ENCODE measurements at regions not wholly inside any gene's neighbourhood (a gene's known extent, or its start where the extent isn't known, plus 50 kb on each side); places are given as distances from the start of the nearest gene placed in this dataset.
"Not testable (repeated sequence)": the region's sequence is repeated elsewhere in the genome, so short reads cannot be mapped to it uniquely, and the experiment has no call there.

DNA sequence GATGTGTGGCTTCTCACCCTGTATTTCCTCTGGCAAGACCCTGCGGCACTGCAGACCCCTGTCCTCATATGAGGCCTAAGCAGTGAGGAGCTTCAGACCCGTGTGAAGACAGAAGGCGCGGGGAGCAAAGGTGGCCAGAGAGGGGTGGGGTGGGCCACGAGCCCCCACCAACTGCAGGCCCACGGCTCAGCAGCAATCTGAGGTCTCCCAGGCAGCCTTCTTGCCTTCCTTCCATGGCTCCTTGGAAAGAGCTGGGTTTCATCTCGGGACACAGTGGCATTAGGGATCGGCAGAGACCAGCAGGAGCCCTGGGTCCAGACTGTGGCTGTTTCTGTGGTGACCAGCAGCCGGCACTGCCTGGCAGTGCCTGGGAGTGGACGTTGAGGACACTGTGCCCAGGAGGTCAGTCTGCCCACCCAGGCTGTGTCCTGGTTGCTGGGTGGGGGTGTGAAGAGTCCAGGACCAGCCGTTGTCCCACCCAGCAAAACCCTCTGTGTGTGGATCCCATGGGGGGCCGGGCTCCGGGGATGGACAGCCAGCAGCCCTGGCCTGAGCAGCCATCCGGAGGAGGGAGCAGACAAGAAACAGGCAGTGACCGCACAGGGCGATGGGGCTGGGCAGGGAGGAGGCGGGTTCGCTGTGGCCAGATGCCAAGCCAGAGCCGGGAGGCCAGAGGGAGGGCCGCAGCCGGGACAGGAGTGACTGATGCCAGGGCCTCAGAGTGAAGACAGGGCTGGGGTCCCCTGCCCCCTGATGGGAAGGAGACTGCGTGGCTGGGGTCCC, 73.8 kb downstream of the RRM2 start:
- no peaks in the 10 kb centered on the region for H3K9me3 ChIP-seq (ENCODE audit: insufficient read depth, low read length)
- no peak overlapping the region for H3K9ac ChIP-seq (ENCODE audit: low read length)
- no peak overlapping the region for H3K4me2 ChIP-seq (ENCODE audit: low read depth, low read length, poor library complexity, severe bottlenecking)
- H3F3A ChIP-seq (ENCODE audit: insufficient read depth) = no peaks in the 10 kb centered on the region
- no peak overlapping the region for H2AFZ ChIP-seq (ENCODE audit: low read depth, low read length, severe bottlenecking)
- H3K4me3 ChIP-seq (ENCODE audit: insufficient read depth, low read length, poor library complexity, severe bottlenecking) = no peak overlapping the region
- H3K27ac ChIP-seq (ENCODE audit: low read depth, low read length) = no peak overlapping the region
- TF ChIP-seq, protein P1, sequence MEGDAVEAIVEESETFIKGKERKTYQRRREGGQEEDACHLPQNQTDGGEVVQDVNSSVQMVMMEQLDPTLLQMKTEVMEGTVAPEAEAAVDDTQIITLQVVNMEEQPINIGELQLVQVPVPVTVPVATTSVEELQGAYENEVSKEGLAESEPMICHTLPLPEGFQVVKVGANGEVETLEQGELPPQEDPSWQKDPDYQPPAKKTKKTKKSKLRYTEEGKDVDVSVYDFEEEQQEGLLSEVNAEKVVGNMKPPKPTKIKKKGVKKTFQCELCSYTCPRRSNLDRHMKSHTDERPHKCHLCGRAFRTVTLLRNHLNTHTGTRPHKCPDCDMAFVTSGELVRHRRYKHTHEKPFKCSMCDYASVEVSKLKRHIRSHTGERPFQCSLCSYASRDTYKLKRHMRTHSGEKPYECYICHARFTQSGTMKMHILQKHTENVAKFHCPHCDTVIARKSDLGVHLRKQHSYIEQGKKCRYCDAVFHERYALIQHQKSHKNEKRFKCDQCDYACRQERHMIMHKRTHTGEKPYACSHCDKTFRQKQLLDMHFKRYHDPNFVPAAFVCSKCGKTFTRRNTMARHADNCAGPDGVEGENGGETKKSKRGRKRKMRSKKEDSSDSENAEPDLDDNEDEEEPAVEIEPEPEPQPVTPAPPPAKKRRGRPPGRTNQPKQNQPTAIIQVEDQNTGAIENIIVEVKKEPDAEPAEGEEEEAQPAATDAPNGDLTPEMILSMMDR (IDR thresholded peaks at IDR 0.05; ENCODE audit: insufficient read depth, low read length, poor library complexity, severe bottlenecking) = no peak
- TF ChIP-seq EZH2phosphoT487 (conservative IDR thresholded peaks at IDR 0.05; ENCODE audit: low read length) = no peak
- no peaks in the 10 kb centered on the region for H3K9me2 ChIP-seq (replicated peaks; ENCODE audit: insufficient read depth, low read length)
- H3K36me3 ChIP-seq (ENCODE audit: low read length) = no peaks in the 10 kb centered on the region
- H4K20me1 ChIP-seq (ENCODE audit: low read depth, low read length) = no peaks in the 10 kb centered on the region
- no peaks in the 10 kb centered on the region for H3K79me2 ChIP-seq (ENCODE audit: insufficient read depth, low read length)
- no peaks in the 10 kb centered on the region for H3K27me3 ChIP-seq (ENCODE audit: low read length)

DNA sequence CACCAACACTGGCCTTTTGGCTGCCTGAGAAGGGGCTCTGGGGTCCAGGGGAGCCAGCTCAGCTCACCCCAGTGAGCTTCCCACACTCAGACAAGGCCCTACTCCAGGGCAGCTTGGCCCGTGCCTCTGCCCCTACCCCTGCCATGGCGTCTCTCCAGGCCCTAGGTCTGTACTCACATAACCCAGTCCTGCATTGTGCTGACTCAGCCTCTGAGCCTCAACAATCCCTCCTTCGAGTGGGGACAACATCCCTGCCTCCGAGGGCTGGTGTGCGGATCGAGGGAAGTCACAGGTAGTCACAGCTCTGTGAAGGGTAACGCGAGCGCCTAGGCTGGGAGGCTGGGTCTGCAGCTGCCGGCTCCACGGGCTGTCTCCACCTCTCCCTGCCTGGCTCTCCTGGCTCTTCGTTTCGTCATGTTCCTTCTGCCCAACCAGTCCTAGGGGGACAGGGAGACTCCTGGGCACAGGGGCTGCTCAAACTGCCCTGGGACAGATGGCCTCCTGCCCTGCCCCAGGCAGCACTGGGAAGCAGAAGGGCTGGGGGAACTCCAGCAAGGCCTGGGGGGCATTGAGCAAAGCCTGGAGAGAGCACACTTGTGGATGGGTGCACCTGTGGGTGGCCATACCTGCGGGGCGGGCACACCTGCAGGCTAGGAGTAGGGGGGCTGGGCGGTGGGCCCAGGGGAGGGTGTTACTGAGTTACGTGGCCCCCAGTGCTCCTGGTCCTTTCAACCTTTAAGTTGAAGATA, 74.6 kb downstream of the RRM2 start:
- TF ChIP-seq EZH2phosphoT487 (conservative IDR thresholded peaks at IDR 0.05; ENCODE audit: low read length) = no peak
- TF ChIP-seq, protein P1 (IDR thresholded peaks at IDR 0.05; ENCODE audit: insufficient read depth, low read length, poor library complexity, severe bottlenecking) = no peak
- Histone ChIP-seq H3K4me2 (ENCODE audit: low read depth, low read length, poor library complexity, severe bottlenecking) (no peak overlapping the region), H3K4me3 (ENCODE audit: insufficient read depth, low read length, poor library complexity, severe bottlenecking) (no peak overlapping the region), H3K27ac (ENCODE audit: low read depth, low read length) (no peak overlapping the region), H3K9ac (ENCODE audit: low read length) (no peak overlapping the region), H3K79me2 (ENCODE audit: insufficient read depth, low read length) (no peaks in the 10 kb centered on the region), H3K9me2 (replicated peaks; ENCODE audit: insufficient read depth, low read length) (no peaks in the 10 kb centered on the region), H3K27me3 (ENCODE audit: low read length) (no peaks in the 10 kb centered on the region), H3K36me3 (ENCODE audit: low read length) (no peaks in the 10 kb centered on the region), H3F3A (ENCODE audit: insufficient read depth) (no peaks in the 10 kb centered on the region), H4K20me1 (ENCODE audit: low read depth, low read length) (no peaks in the 10 kb centered on the region), H3K9me3 (ENCODE audit: insufficient read depth, low read length) (no peaks in the 10 kb centered on the region), H2AFZ (ENCODE audit: low read depth, low read length, severe bottlenecking) (no peak overlapping the region)

DNA sequence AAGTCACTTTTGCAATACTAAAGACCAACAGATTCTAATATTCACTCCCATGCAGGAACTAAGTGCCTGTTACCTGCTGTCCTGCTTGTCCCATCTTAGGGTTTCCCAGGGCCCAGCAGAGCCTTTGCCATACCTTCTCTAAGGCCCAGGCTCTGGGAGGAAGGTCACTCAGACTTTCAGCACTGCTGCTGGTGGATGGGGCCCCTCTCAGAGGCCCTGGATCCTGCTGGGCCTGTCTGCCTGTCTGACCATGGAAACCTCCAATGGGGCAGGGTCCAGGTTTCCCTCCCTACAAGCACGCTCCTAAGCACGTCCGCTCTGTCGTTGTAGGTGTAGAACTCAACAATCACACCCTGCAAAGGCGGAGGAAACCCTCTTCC, 75.1 kb downstream of the RRM2 start:
- Histone ChIP-seq H3K9ac (ENCODE audit: low read length) (no peak overlapping the region), H3K27me3 (ENCODE audit: low read length) (no peaks in the 10 kb centered on the region), H3F3A (ENCODE audit: insufficient read depth) (no peaks in the 10 kb centered on the region), H3K36me3 (ENCODE audit: low read length) (no peaks in the 10 kb centered on the region), H3K79me2 (ENCODE audit: insufficient read depth, low read length) (no peaks in the 10 kb centered on the region), H3K9me2 (replicated peaks; ENCODE audit: insufficient read depth, low read length) (no peaks in the 10 kb centered on the region), H3K4me3 (ENCODE audit: insufficient read depth, low read length, poor library complexity, severe bottlenecking) (no peak overlapping the region), H3K4me2 (ENCODE audit: low read depth, low read length, poor library complexity, severe bottlenecking) (no peak overlapping the region), H3K9me3 (ENCODE audit: insufficient read depth, low read length) (no peaks in the 10 kb centered on the region), H2AFZ (ENCODE audit: low read depth, low read length, severe bottlenecking) (no peak overlapping the region), H3K27ac (ENCODE audit: low read depth, low read length) (no peak overlapping the region), H4K20me1 (ENCODE audit: low read depth, low read length) (no peaks in the 10 kb centered on the region)
- TF ChIP-seq EZH2phosphoT487 (conservative IDR thresholded peaks at IDR 0.05; ENCODE audit: low read length) = no peak
- TF ChIP-seq, protein P1 (IDR thresholded peaks at IDR 0.05; ENCODE audit: insufficient read depth, low read length, poor library complexity, severe bottlenecking) = no peak

DNA sequence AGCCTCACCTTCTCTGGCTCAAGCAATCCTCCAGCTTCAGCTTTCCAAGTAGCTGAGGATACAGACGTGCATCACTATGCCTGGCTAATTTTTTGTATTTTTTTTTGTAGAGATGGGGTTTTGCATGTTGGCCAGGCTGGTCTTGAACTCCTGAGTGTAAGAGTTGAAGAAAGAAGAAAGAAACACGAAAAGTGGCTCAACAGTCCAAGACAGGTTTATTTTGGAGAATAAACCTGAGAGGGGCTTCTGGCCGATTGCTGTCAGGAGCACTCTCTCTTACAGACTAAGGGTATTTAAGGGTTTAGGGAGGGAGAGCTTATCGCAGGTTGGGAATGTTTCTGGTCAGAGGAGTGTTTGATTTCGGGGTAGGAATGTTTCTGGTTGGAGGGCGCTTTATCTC, 75.9 kb downstream of the RRM2 start:
- H3K79me2 ChIP-seq (ENCODE audit: insufficient read depth, low read length); H2AFZ ChIP-seq (ENCODE audit: low read depth, low read length, severe bottlenecking); H3K4me2 ChIP-seq (ENCODE audit: low read depth, low read length, poor library complexity, severe bottlenecking); H3K9ac ChIP-seq (ENCODE audit: low read length); H3K36me3 ChIP-seq (ENCODE audit: low read length); H3K4me3 ChIP-seq (ENCODE audit: insufficient read depth, low read length, poor library complexity, severe bottlenecking); H3K9me2 ChIP-seq (replicated peaks; ENCODE audit: insufficient read depth, low read length); H3K27ac ChIP-seq (ENCODE audit: low read depth, low read length); H4K20me1 ChIP-seq (ENCODE audit: low read depth, low read length); H3K9me3 ChIP-seq (ENCODE audit: insufficient read depth, low read length); H3K27me3 ChIP-seq (ENCODE audit: low read length); H3F3A ChIP-seq (ENCODE audit: insufficient read depth): not testable (repeated sequence)

All from SU-DHL-6 (cell line).